ENCODE measurements at regions not wholly inside any gene's neighbourhood (a gene's known extent, or its start where the extent isn't known, plus 50 kb on each side); places are given as distances from the start of the nearest gene placed in this dataset.
A peak's percentile ranks its signal among the peaks of the same experiment; 100 is the strongest.

GRCh38 chr9:19732441-19732951 is 56.3 kb downstream of the SLC24A2 start:
- Mint-ChIP-seq H3K4me3 (no peak overlapping the region), H3K27me3 (ENCODE audit: low read depth) (peaks cover under 1% of the 10 kb centered on the region), H3K27ac (no peak overlapping the region), H3K9me3 (no peaks in the 10 kb centered on the region), H3K4me1 (ENCODE audit: low read depth) (no peaks in the 10 kb centered on the region), H3K36me3 (ENCODE audit: insufficient read depth in 2 of 2) (peaks cover 0 to 2% of the 10 kb centered on the region in 2 donors)
- no peak for ATAC-seq (replicated peaks in 1 of 2)
- DNase-seq, result no peak

DNA sequence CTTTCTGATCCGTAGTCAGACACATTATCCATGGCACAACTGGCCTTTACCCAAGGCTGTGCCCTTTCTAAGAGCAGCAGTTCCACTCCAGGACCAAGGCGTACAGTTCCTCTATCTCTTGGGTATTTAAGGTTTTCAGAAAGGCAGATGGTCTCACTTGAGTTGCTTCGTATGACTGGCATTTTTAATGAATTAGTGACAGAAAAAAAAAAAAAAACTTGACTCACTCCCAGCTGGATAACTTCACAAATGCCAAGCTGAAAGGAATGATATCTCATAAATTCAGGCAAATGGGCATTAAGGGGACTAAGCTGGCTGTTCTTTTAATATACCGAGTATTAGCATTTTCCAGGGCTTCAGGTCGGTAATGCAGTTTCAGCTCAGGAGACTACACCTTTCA is 60.7 kb downstream of the SLC24A2 start:
- H3K36me3 Mint-ChIP-seq (ENCODE audit: insufficient read depth in 2 of 2), result no peaks in the 10 kb centered on the region
- no peak for ATAC-seq (replicated peaks in 1 of 2)
- no peak overlapping the region for H3K4me3 Mint-ChIP-seq
- no peak for DNase-seq
- no peaks in the 10 kb centered on the region for H3K9me3 Mint-ChIP-seq
- H3K27ac Mint-ChIP-seq, result no peak overlapping the region
- peaks cover 6% of the 10 kb centered on the region for H3K27me3 Mint-ChIP-seq (ENCODE audit: low read depth)
- H3K4me1 Mint-ChIP-seq (ENCODE audit: low read depth), result no peaks in the 10 kb centered on the region

GRCh38 chr9:19725970-19726369 is 62.9 kb downstream of the SLC24A2 start:
- ATAC-seq (replicated peaks in 1 of 2) (no peak), DNase-seq (no peak)
- H3K27me3 Mint-ChIP-seq (ENCODE audit: low read depth), result peaks cover 6% of the 10 kb centered on the region
- H3K4me3 Mint-ChIP-seq, result no peak overlapping the region
- no peak overlapping the region for H3K27ac Mint-ChIP-seq
- H3K36me3 Mint-ChIP-seq (ENCODE audit: insufficient read depth in 2 of 2), result no peaks in the 10 kb centered on the region
- H3K4me1 Mint-ChIP-seq (ENCODE audit: low read depth), result no peaks in the 10 kb centered on the region
- no peaks in the 10 kb centered on the region for H3K9me3 Mint-ChIP-seq

DNA sequence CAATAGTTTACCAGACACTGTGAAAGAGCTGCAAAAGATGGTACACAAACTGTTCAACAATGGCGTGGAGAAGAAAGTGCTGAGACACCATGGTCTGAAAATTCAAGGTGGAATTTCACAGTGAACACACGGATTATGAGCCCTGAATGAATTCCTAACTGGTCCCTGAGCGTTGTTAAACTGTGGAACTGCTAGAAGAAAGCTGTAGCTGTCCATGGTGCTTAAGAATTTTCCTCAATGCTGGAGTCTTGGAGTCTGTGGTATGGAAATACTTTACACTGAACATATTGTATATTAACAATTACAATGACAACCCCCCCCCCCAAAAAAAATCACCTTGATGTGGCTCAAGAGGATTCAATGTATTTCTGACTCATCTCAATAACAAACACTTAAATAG is 68.5 kb downstream of the SLC24A2 start:
- Mint-ChIP-seq H3K4me1 (ENCODE audit: low read depth) (no peaks in the 10 kb centered on the region), H3K27me3 (ENCODE audit: low read depth) (peaks cover 7% of the 10 kb centered on the region), H3K36me3 (ENCODE audit: insufficient read depth in 2 of 2) (no peaks in the 10 kb centered on the region), H3K4me3 (no peak overlapping the region), H3K9me3 (no peaks in the 10 kb centered on the region), H3K27ac (no peak overlapping the region)
- ATAC-seq (replicated peaks in 1 of 2), result no peak
- no peak for DNase-seq

- H3K9me3 Mint-ChIP-seq, result peaks cover 0 to 2% of the 10 kb centered on the region in 2 donors
Measured at GRCh38 chr9:19703702-19704101, 85.1 kb downstream of the SLC24A2 start.

DNA sequence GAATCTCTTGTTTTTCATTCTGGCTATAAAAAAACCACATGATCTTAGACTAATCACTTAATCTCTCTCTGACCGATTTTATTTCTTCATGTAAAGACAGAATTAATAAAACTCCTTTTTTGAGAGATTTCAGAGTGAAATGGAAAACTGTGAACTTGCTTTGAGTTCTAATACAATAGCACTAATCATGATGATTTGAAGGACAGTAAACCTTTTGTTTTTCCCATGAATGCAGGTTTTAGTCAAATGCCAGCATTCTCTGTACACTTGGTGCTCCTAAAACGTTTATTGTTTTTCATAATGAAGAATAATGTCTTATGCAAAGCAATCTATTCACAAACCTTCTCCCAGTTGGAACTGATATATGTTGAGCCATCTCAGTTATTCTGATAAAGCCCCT is 86.8 kb downstream of the SLC24A2 start:
- no peak overlapping the region for H3K27ac Mint-ChIP-seq
- ATAC-seq (replicated peaks in 1 of 2), result no peak
- no peaks in the 10 kb centered on the region for H3K36me3 Mint-ChIP-seq (ENCODE audit: insufficient read depth in 2 of 2)
- no peak overlapping the region for H3K4me3 Mint-ChIP-seq
- peaks cover 0 to 2% of the 10 kb centered on the region in 2 donors for H3K9me3 Mint-ChIP-seq
- H3K4me1 Mint-ChIP-seq (ENCODE audit: low read depth), result no peaks in the 10 kb centered on the region
- DNase-seq, result no peak
- no peaks in the 10 kb centered on the region for H3K27me3 Mint-ChIP-seq (ENCODE audit: low read depth)

More at GRCh38 chr9:19703702-19704101, 85.1 kb downstream of the SLC24A2 start:
- H3K36me3 Mint-ChIP-seq (ENCODE audit: insufficient read depth in 2 of 2), result no peaks in the 10 kb centered on the region
- H3K27ac Mint-ChIP-seq, result no peak overlapping the region
- no peak for ATAC-seq (replicated peaks in 1 of 2)
- no peak overlapping the region for H3K4me3 Mint-ChIP-seq
- no peaks in the 10 kb centered on the region for H3K27me3 Mint-ChIP-seq (ENCODE audit: low read depth)
- H3K4me1 Mint-ChIP-seq (ENCODE audit: low read depth), result no peaks in the 10 kb centered on the region
- no peak for DNase-seq

DNA sequence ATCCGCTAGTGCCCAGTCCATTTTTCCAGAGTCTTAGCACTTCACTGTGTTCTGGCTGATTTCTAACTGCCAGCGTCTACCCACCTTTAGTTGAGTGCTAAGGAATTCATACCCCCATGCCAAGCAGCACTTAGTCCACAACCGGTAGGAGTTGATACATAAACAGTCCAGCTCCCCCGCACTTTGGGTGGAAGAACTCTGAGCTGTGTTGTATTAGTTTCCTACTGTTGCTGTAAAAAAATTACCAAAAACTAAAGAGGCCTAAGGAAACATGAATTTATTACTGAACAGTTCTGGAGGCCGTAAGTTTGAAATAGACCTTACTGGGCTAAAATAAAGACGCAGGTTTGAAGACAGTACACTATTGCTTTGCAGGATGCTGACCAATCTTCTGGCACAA is 87.6 kb downstream of the SLC24A2 start:
- DNase-seq (no peak), ATAC-seq (replicated peaks in 1 of 2) (no peak)
- no peaks in the 10 kb centered on the region for H3K36me3 Mint-ChIP-seq (ENCODE audit: insufficient read depth in 2 of 2)
- no peak overlapping the region for H3K27ac Mint-ChIP-seq
- peaks cover 0 to 2% of the 10 kb centered on the region in 2 donors for H3K9me3 Mint-ChIP-seq
- no peak overlapping the region for H3K4me3 Mint-ChIP-seq
- H3K27me3 Mint-ChIP-seq (ENCODE audit: low read depth), result no peaks in the 10 kb centered on the region
- H3K4me1 Mint-ChIP-seq (ENCODE audit: low read depth), result no peaks in the 10 kb centered on the region

GRCh38 chr9:19700699-19701098 is 88.1 kb downstream of the SLC24A2 start:
- H3K9me3 Mint-ChIP-seq, result peaks cover 0 to 2% of the 10 kb centered on the region in 2 donors
- ATAC-seq (replicated peaks in 1 of 2) (no peak), DNase-seq (no peak)
- H3K4me1 Mint-ChIP-seq (ENCODE audit: low read depth), result no peaks in the 10 kb centered on the region
- H3K36me3 Mint-ChIP-seq (ENCODE audit: insufficient read depth in 2 of 2), result no peaks in the 10 kb centered on the region
- no peaks in the 10 kb centered on the region for H3K27me3 Mint-ChIP-seq (ENCODE audit: low read depth)
- H3K4me3 Mint-ChIP-seq, result no peak overlapping the region
- H3K27ac Mint-ChIP-seq, result no peak overlapping the region

DNA sequence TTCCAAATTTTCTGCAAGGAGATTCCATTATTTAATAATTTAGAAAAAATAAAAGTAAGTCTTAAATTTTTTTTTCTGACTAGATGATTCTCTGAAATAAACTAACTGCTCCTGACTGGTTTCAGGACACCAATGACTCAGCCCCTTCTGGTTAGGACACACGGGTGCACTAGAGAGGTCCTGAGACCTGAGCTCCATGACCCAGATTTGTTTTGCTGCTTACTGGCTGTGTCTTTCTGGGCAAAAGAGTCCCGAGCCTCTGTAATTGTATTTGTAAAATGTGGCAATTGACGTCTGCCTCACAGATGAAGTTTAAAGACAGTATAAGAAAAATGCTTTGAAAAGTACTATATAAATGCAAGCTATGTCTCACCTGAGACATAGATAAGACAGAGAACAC is 89.1 kb downstream of the SLC24A2 start:
- Mint-ChIP-seq H3K9me3 (no peaks in the 10 kb centered on the region), H3K36me3 (ENCODE audit: insufficient read depth in 2 of 2) (no peaks in the 10 kb centered on the region), H3K4me1 (ENCODE audit: low read depth) (no peaks in the 10 kb centered on the region), H3K27me3 (ENCODE audit: low read depth) (no peaks in the 10 kb centered on the region), H3K27ac (no peak overlapping the region), H3K4me3 (no peak overlapping the region)
- DNase-seq (no peak), ATAC-seq (replicated peaks in 1 of 2) (peak in 1 of 2 donors; percentile 38)

DNA sequence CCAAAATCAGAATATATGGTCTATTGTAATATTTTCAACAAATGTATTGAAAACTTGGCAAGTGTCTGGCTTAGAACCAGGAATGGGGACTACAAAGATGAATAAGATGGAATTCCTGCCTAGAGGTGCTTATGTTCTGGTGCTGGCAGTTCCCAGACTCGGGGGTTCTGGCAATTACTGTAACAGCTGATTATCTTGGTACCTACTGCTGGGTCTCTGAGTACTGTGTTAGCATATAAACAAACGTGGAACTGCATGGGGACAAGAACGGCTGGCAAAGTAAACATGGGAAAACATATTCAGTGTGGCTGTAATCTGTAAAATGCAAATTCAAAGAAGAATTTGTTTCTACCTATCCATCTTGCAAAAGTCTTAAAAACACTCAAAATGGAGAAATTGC is 89.9 kb downstream of the SLC24A2 start:
- no peak for DNase-seq
- H3K4me1 Mint-ChIP-seq (ENCODE audit: low read depth), result no peaks in the 10 kb centered on the region
- no peaks in the 10 kb centered on the region for H3K27me3 Mint-ChIP-seq (ENCODE audit: low read depth)
- H3K27ac Mint-ChIP-seq, result no peak overlapping the region
- no peaks in the 10 kb centered on the region for H3K36me3 Mint-ChIP-seq (ENCODE audit: insufficient read depth in 2 of 2)
- no peak overlapping the region for H3K4me3 Mint-ChIP-seq
- ATAC-seq (replicated peaks in 1 of 2), result no peak
- no peaks in the 10 kb centered on the region for H3K9me3 Mint-ChIP-seq

- DNase-seq, result no peak
- no peaks in the 10 kb centered on the region for H3K4me1 Mint-ChIP-seq (ENCODE audit: low read depth)
- no peaks in the 10 kb centered on the region for H3K9me3 Mint-ChIP-seq
Measured at GRCh38 chr9:19694601-19695000, 94.2 kb downstream of the SLC24A2 start.

GRCh38 chr9:19690128-19690527 is 98.7 kb downstream of the SLC24A2 start:
- H3K4me1 Mint-ChIP-seq (ENCODE audit: low read depth), result no peaks in the 10 kb centered on the region
- no peak overlapping the region for H3K4me3 Mint-ChIP-seq
- H3K27ac Mint-ChIP-seq, result no peak overlapping the region
- peaks cover 0 to 2% of the 10 kb centered on the region in 2 donors for H3K36me3 Mint-ChIP-seq (ENCODE audit: insufficient read depth in 2 of 2)
- DNase-seq (no peak), ATAC-seq (replicated peaks in 1 of 2) (no peak)
- peaks cover 0 to 15% of the 10 kb centered on the region in 2 donors for H3K9me3 Mint-ChIP-seq
- H3K27me3 Mint-ChIP-seq (ENCODE audit: low read depth), result no peaks in the 10 kb centered on the region

More at GRCh38 chr9:19694601-19695000, 94.2 kb downstream of the SLC24A2 start:
- ATAC-seq (replicated peaks in 1 of 2), result no peak
- no peaks in the 10 kb centered on the region for H3K27me3 Mint-ChIP-seq (ENCODE audit: low read depth)
- H3K4me3 Mint-ChIP-seq, result no peak overlapping the region
- H3K27ac Mint-ChIP-seq, result no peak overlapping the region
- H3K36me3 Mint-ChIP-seq (ENCODE audit: insufficient read depth in 2 of 2), result no peaks in the 10 kb centered on the region

- DNase-seq (no peak), ATAC-seq (replicated peaks in 1 of 2) (no peak)
- Mint-ChIP-seq H3K27ac (no peak overlapping the region), H3K4me3 (no peak overlapping the region), H3K9me3 (peaks cover 0 to 15% of the 10 kb centered on the region in 2 donors), H3K27me3 (ENCODE audit: low read depth) (no peaks in the 10 kb centered on the region), H3K36me3 (ENCODE audit: insufficient read depth in 2 of 2) (peaks cover 0 to 2% of the 10 kb centered on the region in 2 donors), H3K4me1 (ENCODE audit: low read depth) (no peaks in the 10 kb centered on the region)
Measured at GRCh38 chr9:19689328-19690101, 99.3 kb downstream of the SLC24A2 start.

DNA sequence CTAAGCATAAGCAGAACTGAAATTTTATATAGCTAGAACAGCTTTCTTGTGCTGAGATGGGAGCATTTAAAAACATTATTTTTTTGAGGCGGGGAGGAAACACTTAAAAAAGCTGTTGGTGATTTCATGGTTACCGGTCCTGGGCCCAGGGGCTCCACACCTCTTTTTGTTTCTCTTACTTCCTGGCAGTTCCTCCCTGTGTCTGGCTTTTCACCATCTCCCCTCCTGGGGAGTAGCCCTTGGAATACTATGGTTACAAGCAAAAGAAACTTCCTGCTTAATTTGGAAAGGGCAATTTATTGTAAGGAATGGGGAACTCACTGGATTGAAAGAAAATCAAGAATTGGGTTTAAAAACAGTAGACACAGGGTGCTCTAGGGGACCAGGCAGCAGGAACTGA is 105.1 kb downstream of the SLC24A2 start:
- H3K36me3 Mint-ChIP-seq (ENCODE audit: insufficient read depth in 2 of 2), result peaks cover 0 to 2% of the 10 kb centered on the region in 2 donors
- DNase-seq (no peak), ATAC-seq (replicated peaks in 1 of 2) (no peak)
- peaks cover 13% of the 10 kb centered on the region for H3K27me3 Mint-ChIP-seq (ENCODE audit: low read depth)
- no peak overlapping the region for H3K27ac Mint-ChIP-seq
- H3K9me3 Mint-ChIP-seq, result peaks cover 0 to 15% of the 10 kb centered on the region in 2 donors
- H3K4me3 Mint-ChIP-seq, result no peak overlapping the region
- no peaks in the 10 kb centered on the region for H3K4me1 Mint-ChIP-seq (ENCODE audit: low read depth)

Measured in activated T-cell treated with anti-CD3 and anti-CD28 coated beads, Interleukin-2, amount 50 U/mL, for 72 hours (primary cell).